T-helper 2 cell treated with Interferon-gamma antibody and Interleukin-4, amounts not matched to agents 5 μg/mL and 100 μg/mL, for 36 hours (primary cell): ENCODE measurements at regions not wholly inside any gene's neighbourhood (a gene's known extent, or its start where the extent isn't known, plus 50 kb on each side); places are given as distances from the start of the nearest gene placed in this dataset.
"Not testable (repeated sequence)": the region's sequence is repeated elsewhere in the genome, so short reads cannot be mapped to it uniquely, and the experiment has no call there.

Source experiments
- DNase-seq: peaks from one replicate; pipeline ENCODE4 v3.0.0; 2021; ENCODE audit warnings: low spot score
- H3K27ac Mint-ChIP-seq: one replicate; pipeline ENCODE4 v1.8.0; 2021; ENCODE audit warnings: mild to moderate bottlenecking, mixed read lengths
- H3K27me3 Mint-ChIP-seq: one replicate; pipeline ENCODE4 v1.8.0; 2021; ENCODE audit warnings: low read depth, mixed read lengths
- H3K36me3 Mint-ChIP-seq: one replicate; pipeline ENCODE4 v1.8.0; 2021; ENCODE audit warnings: low read depth, mixed read lengths
- H3K4me1 Mint-ChIP-seq: one replicate; pipeline ENCODE4 v1.8.0; 2021; ENCODE audit warnings: low read depth, mixed read lengths
- H3K4me3 Mint-ChIP-seq: one replicate; pipeline ENCODE4 v1.8.0; 2022; ENCODE audit warnings: mild to moderate bottlenecking, moderate library complexity, mixed read lengths
- H3K9me3 Mint-ChIP-seq: one replicate; pipeline ENCODE4 v1.8.0; 2021; ENCODE audit warnings: mixed read lengths

DNA sequence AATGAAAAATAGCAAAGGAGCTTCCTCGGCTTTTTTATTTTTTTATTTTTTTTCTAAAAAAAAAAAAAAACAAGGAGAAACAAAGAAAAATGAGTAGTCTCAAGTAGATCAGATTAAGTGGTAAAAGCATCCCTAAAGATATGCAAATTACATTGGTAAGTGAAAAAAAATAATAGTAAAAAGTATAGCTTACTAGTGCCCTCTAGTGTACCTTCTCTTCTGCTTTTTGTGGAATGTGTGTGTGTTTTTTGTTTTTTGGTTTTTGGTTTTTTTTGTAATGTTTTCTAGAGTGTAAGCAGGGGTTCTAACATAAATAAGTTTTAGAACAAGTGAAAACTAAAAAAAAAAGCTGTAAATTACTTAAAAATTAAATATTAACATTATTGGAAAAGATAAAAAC is 1062.0 kb downstream of the HACE1 start:
- H3K4me1 Mint-ChIP-seq: no peaks in the 10 kb centered on the region
- no peak overlapping the region for H3K27ac Mint-ChIP-seq
- H3K9me3 Mint-ChIP-seq: no peaks in the 10 kb centered on the region
- no peak for DNase-seq
- H3K4me3 Mint-ChIP-seq: no peak overlapping the region
- no peaks in the 10 kb centered on the region for H3K36me3 Mint-ChIP-seq
- H3K27me3 Mint-ChIP-seq: no peaks in the 10 kb centered on the region

DNA sequence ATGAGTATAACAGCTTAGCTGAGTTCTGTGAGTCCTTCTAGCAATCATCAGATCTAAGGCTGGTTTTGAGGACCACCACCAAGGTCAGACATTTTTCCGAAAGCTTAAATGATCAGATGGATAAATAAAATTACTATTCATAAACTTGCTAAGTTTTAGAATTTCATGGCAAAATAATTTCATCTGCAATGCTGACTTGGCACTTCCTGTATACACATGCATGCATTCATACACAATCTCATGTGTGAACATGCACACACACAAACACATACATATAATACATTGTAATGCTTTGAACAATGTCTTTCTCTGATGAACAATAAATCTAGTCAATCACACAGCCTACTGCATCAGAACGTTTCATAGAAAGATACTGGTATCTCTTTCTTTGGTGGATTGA is 1068.3 kb downstream of the HACE1 start:
- peaks cover 3% of the 10 kb centered on the region for H3K9me3 Mint-ChIP-seq
- no peak overlapping the region for H3K27ac Mint-ChIP-seq
- DNase-seq: no peak
- no peaks in the 10 kb centered on the region for H3K4me1 Mint-ChIP-seq
- no peak overlapping the region for H3K4me3 Mint-ChIP-seq
- H3K27me3 Mint-ChIP-seq: no peaks in the 10 kb centered on the region
- no peaks in the 10 kb centered on the region for H3K36me3 Mint-ChIP-seq

DNA sequence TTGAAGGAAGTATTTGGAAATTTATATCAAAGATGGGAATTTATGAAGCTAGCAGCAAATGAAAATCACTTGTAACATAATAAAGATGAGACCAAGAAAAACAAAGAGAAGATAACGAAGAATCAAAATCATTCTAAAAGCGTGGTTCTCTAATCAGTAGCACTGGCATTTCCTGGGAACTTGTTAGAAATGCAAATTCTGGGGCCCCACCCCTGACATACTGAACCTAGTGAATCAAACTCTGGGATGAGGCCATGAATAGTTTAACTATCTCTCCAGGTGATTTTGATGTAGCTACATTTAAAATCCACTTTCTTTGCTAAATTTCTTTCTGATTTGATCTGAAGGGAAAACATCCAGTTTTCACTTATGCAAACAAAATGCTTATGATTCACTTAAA is 1075.6 kb downstream of the HACE1 start:
- H3K4me1 Mint-ChIP-seq: no peaks in the 10 kb centered on the region
- no peak overlapping the region for H3K27ac Mint-ChIP-seq
- no peaks in the 10 kb centered on the region for H3K36me3 Mint-ChIP-seq
- no peaks in the 10 kb centered on the region for H3K9me3 Mint-ChIP-seq
- DNase-seq: no peak
- H3K27me3 Mint-ChIP-seq: no peaks in the 10 kb centered on the region
- no peak overlapping the region for H3K4me3 Mint-ChIP-seq

DNA sequence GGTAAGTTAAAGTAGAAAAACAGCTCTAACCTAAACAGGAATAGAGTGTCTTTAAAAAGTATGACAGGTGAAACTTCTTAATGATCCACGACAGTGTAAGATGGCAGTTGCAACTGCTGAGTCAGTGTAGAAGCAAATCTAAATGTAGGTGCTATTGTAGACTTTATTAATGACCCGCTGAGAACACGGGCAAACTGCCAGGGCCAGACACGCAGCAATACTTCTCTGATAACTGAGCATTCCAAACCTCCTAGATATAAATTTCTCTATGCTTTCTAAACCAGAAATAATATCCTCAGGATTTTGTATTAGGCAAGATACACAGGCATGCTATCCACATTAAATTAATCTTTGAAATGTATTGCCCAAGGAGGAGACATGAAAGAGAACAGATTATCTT is 1076.4 kb downstream of the HACE1 start:
- no peaks in the 10 kb centered on the region for H3K27me3 Mint-ChIP-seq
- no peak overlapping the region for H3K4me3 Mint-ChIP-seq
- H3K4me1 Mint-ChIP-seq: no peaks in the 10 kb centered on the region
- no peaks in the 10 kb centered on the region for H3K9me3 Mint-ChIP-seq
- no peaks in the 10 kb centered on the region for H3K36me3 Mint-ChIP-seq
- DNase-seq: no peak
- no peak overlapping the region for H3K27ac Mint-ChIP-seq

DNA sequence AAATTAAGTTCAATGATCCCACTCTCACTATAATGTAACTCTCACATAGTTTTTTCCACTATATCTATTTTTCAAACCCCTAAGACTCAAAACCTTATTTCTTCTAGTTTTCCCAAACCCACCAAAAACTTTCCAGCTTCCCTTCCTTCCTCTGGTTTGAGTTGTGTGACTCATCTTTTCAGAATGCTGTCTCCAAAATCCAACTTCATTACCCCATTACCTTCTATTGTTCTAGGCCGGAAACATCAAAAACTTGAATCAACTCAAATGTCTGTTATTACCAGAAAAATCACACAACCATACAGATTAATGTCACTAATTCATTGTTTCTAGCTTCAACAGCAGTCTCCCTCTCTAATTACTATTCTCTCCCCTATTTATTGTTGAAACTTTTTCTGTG is 1090.3 kb downstream of the HACE1 start:
- no peaks in the 10 kb centered on the region for H3K9me3 Mint-ChIP-seq
- H3K36me3 Mint-ChIP-seq: no peaks in the 10 kb centered on the region
- no peak overlapping the region for H3K27ac Mint-ChIP-seq
- H3K4me1 Mint-ChIP-seq: no peaks in the 10 kb centered on the region
- DNase-seq: no peak
- H3K27me3 Mint-ChIP-seq: no peaks in the 10 kb centered on the region
- no peak overlapping the region for H3K4me3 Mint-ChIP-seq

DNA sequence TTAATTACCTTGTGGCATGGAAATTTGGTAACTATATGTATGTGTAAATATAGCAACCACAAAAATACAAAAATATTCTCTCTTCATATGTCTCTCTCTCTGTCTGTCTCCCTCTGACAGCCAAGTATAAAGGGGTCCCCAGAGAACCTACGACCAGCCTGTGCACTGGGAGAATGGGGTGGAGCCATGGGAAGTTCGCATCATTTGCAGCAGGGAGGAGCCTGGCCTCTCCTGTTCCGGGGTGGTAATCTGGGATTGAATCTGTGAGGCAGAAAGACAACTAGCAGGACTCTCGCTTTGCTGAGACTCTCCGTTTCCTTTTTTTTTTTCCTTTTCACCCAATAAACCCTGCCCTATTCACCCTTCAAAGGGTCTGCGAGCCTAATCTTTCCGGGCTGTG is 1109.1 kb downstream of the HACE1 start:
- H3K4me3 Mint-ChIP-seq: no peak overlapping the region
- H3K27ac Mint-ChIP-seq: no peak overlapping the region
- no peaks in the 10 kb centered on the region for H3K9me3 Mint-ChIP-seq
- H3K4me1 Mint-ChIP-seq: no peaks in the 10 kb centered on the region
- H3K36me3 Mint-ChIP-seq: no peaks in the 10 kb centered on the region
- no peak for DNase-seq
- H3K27me3 Mint-ChIP-seq: no peaks in the 10 kb centered on the region

DNA sequence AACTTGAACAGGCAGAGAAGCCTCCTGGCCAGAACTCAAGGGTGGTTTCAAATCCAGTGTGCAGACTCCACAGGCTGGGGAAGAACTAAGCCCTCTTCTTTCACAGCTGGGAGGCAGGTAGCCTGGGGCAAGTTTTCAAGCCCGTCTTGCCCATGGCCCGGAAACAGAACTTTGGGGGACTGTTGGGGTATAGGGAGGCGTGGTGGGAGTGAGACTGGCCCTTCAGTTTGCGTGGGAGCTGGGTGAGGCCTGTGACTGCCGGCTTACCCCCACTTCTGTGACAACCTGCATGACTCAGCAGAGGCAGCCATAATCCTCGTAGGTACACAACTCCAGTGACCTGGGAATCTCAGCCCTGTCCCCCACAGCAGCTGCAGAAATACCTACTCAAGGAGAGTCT is 1125.7 kb downstream of the HACE1 start:
- H3K4me1 Mint-ChIP-seq: no peaks in the 10 kb centered on the region
- H3K4me3 Mint-ChIP-seq: no peak overlapping the region
- no peaks in the 10 kb centered on the region for H3K27me3 Mint-ChIP-seq
- H3K36me3 Mint-ChIP-seq: no peaks in the 10 kb centered on the region
- H3K9me3 Mint-ChIP-seq: no peaks in the 10 kb centered on the region
- DNase-seq: no peak
- no peak overlapping the region for H3K27ac Mint-ChIP-seq

DNA sequence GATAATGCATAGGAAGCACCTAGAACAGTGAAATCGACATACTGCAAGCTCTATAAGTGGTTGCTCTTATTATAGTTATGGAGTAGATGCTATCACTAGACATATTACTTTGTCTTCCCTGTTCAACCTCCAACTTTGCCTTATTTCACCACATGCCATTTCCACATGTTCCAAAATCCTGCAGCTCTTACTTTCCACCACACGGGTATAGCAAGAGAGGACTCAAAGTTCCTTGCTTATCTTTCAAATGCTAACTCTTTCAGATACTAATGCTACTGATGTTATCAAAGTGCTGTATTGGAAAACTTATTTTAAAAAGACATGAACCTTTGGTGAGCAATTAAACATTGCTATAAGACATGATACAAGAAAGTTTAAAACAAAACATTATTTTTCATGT is 1130.1 kb downstream of the HACE1 start:
- Mint-ChIP-seq H3K27ac (no peak overlapping the region), H3K4me3 (no peak overlapping the region), H3K9me3 (no peaks in the 10 kb centered on the region), H3K4me1 (no peaks in the 10 kb centered on the region), H3K27me3 (no peaks in the 10 kb centered on the region), H3K36me3 (no peaks in the 10 kb centered on the region)
- no peak for DNase-seq

DNA sequence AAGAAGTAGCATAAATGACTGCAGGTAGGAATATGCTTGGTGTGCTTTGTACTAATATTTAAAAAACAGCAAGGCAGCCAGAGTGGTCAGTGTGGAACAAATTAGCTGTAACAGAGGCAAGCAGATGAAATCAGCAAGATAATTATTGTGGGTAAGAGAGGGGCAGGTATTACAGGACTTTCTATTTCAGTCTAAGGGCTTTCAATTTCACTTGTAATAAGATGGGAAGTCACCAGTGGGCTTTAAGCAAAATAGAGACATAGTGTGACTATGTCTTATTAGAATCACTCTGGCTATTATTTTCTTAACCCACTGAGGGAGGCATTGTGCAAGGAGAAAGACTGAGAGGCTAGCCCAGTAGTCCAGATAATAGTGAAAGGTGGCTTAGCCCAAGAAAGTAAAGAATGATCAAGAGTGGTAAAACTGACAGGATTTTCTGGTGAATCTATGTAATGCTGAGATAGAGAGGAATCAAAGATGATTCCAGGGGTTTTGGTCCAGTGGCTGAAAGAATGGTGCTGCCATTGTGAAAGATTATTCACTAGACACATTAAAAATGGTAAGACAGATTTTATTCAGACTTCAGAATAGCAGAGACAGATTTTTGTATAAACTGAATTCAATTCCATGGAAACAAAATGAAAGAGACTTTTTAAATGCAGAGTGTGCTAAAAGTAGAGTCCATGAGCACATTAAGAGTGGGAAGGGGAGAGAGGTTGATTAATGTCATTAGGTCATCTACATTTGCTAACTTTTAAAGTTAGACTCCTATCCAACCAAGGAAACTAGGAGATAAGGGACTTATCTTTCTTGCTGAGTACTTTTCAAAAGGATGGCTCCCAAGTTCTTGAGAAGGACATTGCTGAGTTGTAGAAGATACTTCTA is 1136.0 kb downstream of the HACE1 start:
- no peaks in the 10 kb centered on the region for H3K4me1 Mint-ChIP-seq
- H3K4me3 Mint-ChIP-seq: no peak overlapping the region
- no peaks in the 10 kb centered on the region for H3K9me3 Mint-ChIP-seq

DNA sequence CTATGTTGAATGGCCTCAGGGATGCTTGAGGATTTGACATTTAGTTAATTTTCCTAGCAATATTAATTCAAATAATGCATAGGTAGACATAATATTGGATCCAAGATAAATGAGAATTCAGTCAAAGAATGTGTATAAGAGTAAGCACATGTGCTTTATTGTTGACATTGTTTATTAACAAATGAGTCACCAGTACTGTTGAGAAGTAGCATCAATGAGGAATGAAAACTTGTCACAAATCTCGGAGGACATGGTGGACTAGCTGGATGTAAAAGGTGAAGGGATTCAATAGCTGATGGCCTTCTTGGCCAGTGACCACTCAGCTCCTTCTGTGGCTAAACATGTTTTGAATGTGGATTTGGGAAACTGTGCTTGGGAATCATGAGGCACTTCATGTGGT is 1137.0 kb downstream of the HACE1 start:
- no peak overlapping the region for H3K27ac Mint-ChIP-seq
- no peaks in the 10 kb centered on the region for H3K27me3 Mint-ChIP-seq
- H3K36me3 Mint-ChIP-seq: no peaks in the 10 kb centered on the region
- DNase-seq: no peak
- no peaks in the 10 kb centered on the region for H3K9me3 Mint-ChIP-seq
- H3K4me1 Mint-ChIP-seq: no peaks in the 10 kb centered on the region
- H3K4me3 Mint-ChIP-seq: no peak overlapping the region

More for the DNA sequence above, 1136.0 kb downstream of the HACE1 start:
- Mint-ChIP-seq H3K27ac (no peak overlapping the region), H3K27me3 (no peaks in the 10 kb centered on the region), H3K36me3 (no peaks in the 10 kb centered on the region)
- DNase-seq: no peak

DNA sequence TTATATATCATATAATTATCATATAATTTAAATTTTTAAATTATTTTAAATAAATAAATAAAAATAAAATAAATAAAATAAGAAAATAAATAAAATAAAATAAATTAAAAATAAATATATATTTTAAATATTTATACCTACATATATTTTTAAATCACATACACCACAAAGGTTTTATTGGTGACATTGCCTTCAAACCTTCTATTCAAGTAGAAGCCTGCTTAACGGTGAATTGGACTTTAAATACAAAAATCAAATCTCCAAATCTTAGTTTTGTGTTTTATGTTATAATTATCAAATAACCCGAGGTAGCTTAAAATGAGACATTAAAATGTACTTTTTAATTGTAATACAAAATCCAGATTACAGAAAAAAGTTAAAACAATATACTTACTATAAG is 1137.8 kb downstream of the HACE1 start:
- DNase-seq: no peak
- H3K27ac Mint-ChIP-seq: no peak overlapping the region
- no peaks in the 10 kb centered on the region for H3K4me1 Mint-ChIP-seq
- no peaks in the 10 kb centered on the region for H3K27me3 Mint-ChIP-seq
- H3K4me3 Mint-ChIP-seq: no peak overlapping the region
- no peaks in the 10 kb centered on the region for H3K36me3 Mint-ChIP-seq
- no peaks in the 10 kb centered on the region for H3K9me3 Mint-ChIP-seq

DNA sequence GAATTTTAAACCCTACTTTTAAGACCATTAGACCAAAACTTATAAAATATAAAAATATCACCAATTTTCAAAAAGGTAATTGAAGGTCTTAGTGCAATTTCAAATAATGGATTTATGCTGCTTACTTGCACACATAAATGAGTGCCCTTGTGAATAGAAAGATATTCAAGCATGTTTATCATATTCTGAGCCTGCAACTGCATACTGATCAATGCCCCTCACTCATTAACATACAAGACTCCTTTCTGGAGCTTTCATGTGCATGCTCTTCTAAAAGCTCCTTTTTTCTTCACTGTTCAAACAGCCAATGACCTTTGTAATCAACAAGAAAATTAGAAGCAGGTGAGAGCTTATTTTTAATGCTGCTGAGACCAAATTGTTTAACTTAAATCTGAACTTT is 1139.3 kb downstream of the HACE1 start:
- H3K27ac Mint-ChIP-seq: no peak overlapping the region
- no peak for DNase-seq
- H3K27me3 Mint-ChIP-seq: no peaks in the 10 kb centered on the region
- no peaks in the 10 kb centered on the region for H3K36me3 Mint-ChIP-seq
- H3K9me3 Mint-ChIP-seq: no peaks in the 10 kb centered on the region
- no peaks in the 10 kb centered on the region for H3K4me1 Mint-ChIP-seq
- H3K4me3 Mint-ChIP-seq: no peak overlapping the region

DNA sequence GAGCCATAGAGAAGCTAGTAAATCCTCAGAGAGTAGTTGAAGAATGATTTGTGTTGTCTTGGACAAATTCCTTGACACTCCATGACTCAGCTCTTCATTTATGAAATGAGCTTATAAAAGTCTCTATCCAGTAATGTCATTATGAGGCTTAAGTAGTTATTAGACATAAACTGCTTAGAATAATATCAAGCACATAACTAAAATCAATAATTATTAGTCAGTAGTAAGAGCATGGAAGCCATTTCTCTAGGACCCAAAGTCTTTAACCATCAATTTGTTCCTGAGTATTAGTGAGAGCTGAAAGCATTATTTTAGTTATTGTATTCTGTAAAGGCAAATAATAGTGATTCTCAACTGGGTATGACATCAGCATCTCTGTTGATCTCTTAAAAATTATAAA is 1140.2 kb downstream of the HACE1 start:
- Mint-ChIP-seq H3K27me3 (no peaks in the 10 kb centered on the region), H3K27ac (no peak overlapping the region)

DNA sequence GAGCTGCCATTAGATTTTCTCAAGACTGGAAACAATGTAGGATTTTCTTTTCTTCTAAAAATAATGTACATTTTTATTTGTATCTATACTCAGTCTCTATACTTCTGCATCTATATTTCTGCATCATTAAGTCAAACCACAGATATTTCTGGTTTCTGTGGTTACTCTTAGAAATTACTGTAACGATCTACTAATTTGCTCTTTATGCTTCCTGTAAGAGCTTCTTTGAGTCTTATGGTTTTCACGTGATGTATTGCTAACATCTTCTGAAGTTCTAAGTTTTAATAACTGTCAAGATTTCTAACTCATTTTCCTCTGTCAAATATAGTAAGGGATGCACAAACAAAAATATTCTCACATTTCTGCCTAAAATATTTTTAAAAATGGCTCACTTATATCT is 1144.5 kb downstream of the HACE1 start:
- no peak for DNase-seq
- no peaks in the 10 kb centered on the region for H3K27me3 Mint-ChIP-seq
- no peaks in the 10 kb centered on the region for H3K9me3 Mint-ChIP-seq
- no peak overlapping the region for H3K27ac Mint-ChIP-seq
- H3K36me3 Mint-ChIP-seq: no peaks in the 10 kb centered on the region
- no peaks in the 10 kb centered on the region for H3K4me1 Mint-ChIP-seq
- no peak overlapping the region for H3K4me3 Mint-ChIP-seq

More for the DNA sequence above, 1140.2 kb downstream of the HACE1 start:
- H3K36me3 Mint-ChIP-seq: no peaks in the 10 kb centered on the region
- DNase-seq: no peak
- no peaks in the 10 kb centered on the region for H3K4me1 Mint-ChIP-seq
- no peak overlapping the region for H3K4me3 Mint-ChIP-seq
- no peaks in the 10 kb centered on the region for H3K9me3 Mint-ChIP-seq

DNA sequence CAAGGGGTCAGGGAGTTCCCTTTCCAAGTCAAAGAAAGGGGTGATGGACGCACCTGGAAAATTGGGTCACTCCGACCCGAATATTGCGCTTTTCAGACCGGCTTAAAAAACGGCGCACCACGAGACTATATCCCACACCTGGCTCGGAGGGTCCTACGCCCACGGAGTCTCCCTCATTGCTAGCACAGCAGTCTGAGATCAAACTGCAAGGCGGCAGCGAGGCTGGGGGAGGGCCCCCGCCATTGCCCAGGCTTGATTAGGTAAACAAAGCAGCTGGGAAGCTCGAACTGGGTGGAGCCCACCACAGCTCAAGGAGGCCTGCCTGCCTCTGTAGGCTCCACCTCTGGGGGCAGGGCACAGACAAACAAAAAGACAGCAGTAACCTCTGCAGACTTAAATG is 1150.5 kb downstream of the HACE1 start:
- H3K4me1 Mint-ChIP-seq, H3K27ac Mint-ChIP-seq, H3K9me3 Mint-ChIP-seq, DNase-seq, H3K36me3 Mint-ChIP-seq, H3K4me3 Mint-ChIP-seq, H3K27me3 Mint-ChIP-seq: not testable (repeated sequence)
